Astrocyte of the cerebellum (primary cell): ENCODE measurements at regions not wholly inside any gene's neighbourhood (a gene's known extent, or its start where the extent isn't known, plus 50 kb on each side); places are given as distances from the start of the nearest gene placed in this dataset.

ENCODE experiments used
- DNase-seq: peaks from one replicate; pipeline ENCODE4 v3.0.0-alpha.2; 2011; ENCODE audit warnings: low read depth
- H3K4me3 ChIP-seq: 2 replicates; pipeline ENCODE4 v1.5.1; 2011; ENCODE audit warnings: mild to moderate bottlenecking, low read depth, low read length, moderate library complexity
- in situ Hi-C: cut with HindIII; loops from 2 replicates; pipeline ENCODE4 v1.10.0; 2017; ENCODE audit warnings: low sequenced_read_pairs
- TF ChIP-seq, protein P1 (sequence below): IDR thresholded peaks from 2 replicates; pipeline ENCODE4 v1.5.1; 2012; ENCODE audit warnings: low read length, low read depth, moderate library complexity, mild to moderate bottlenecking; ENCODE audit errors: missing control alignments

- no peak for DNase-seq
- H3K4me3 ChIP-seq = no peak overlapping the region
- in situ Hi-C loops = no loop called here
- TF ChIP-seq, protein P1, sequence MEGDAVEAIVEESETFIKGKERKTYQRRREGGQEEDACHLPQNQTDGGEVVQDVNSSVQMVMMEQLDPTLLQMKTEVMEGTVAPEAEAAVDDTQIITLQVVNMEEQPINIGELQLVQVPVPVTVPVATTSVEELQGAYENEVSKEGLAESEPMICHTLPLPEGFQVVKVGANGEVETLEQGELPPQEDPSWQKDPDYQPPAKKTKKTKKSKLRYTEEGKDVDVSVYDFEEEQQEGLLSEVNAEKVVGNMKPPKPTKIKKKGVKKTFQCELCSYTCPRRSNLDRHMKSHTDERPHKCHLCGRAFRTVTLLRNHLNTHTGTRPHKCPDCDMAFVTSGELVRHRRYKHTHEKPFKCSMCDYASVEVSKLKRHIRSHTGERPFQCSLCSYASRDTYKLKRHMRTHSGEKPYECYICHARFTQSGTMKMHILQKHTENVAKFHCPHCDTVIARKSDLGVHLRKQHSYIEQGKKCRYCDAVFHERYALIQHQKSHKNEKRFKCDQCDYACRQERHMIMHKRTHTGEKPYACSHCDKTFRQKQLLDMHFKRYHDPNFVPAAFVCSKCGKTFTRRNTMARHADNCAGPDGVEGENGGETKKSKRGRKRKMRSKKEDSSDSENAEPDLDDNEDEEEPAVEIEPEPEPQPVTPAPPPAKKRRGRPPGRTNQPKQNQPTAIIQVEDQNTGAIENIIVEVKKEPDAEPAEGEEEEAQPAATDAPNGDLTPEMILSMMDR = no peak
Measured at GRCh38 chr6:93749930-93750329, 330.6 kb upstream of the EPHA7 start.

DNA sequence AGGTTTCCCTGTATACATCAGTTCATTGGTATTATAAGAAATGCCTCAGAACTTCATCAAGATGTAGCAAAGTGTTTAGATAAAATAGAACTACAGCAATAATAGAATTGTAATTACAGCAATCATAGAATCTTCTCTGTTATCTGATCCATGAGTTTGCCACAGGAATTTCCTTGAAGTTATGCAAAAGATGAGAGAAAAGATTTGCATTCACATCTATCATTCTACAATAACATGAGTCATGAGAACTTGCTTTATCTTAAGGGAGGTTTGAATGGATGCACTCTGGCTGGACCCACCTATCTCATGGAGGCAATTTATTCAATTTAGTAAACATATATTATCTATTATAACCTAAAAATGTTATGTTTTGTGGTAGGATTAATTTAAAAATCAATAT lies 329.8 kb upstream of the EPHA7 start:
- in situ Hi-C loops = no loop called here
- no peak for DNase-seq
- no peak overlapping the region for H3K4me3 ChIP-seq
- TF ChIP-seq, protein P1 = no peak

GRCh38 chr6:93746892-93747291 lies 327.5 kb upstream of the EPHA7 start:
- in situ Hi-C loops = no loop called here
- no peak for DNase-seq
- no peak overlapping the region for H3K4me3 ChIP-seq
- TF ChIP-seq, protein P1 = no peak

DNA sequence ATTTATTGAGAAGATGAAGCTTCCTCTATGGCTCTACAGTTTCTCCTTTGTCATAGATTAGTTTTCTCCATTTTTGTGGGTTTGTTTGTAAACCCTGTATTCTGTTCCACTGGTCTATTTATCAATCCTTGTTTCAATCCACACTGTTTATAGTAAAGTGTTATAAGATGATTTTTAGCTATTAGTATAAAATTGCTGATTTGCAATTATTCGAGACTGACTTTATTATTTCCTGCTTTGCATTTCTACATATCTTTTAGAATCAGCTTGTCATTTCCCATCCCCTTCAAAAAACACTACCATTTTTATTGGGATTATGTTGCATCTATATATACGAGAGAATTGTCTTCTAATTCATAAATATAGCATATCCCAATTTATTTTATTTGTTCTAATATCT lies 325.9 kb upstream of the EPHA7 start:
- DNase-seq = no peak
- TF ChIP-seq, protein P1 = no peak
- in situ Hi-C loops = no loop called here
- H3K4me3 ChIP-seq = no peak overlapping the region

DNA sequence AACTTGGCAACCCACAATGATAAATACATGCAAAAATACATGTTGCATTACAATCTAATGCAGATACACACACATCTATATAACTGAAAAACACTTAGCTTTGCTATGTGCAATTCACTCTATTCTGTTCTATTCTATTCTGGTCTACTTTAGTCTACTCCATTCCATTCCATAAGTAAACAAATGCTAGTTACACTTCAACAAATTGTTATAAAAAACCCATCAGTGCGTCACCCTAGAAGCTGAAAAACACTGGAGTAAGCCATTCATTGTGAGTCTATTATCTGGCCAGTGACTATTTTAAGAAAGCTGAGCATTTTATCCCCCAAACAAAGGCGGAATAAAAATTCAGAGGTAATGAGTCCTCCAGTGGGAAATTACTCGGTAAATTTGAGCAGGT lies 315.7 kb upstream of the EPHA7 start:
- in situ Hi-C loops = no loop called here

GRCh38 chr6:93731306-93731705 lies 311.9 kb upstream of the EPHA7 start:
- H3K4me3 ChIP-seq = no peak overlapping the region
- TF ChIP-seq, protein P1 = no peak
- DNase-seq = no peak
- in situ Hi-C loops = no loop called here

More for the DNA sequence above, 315.7 kb upstream of the EPHA7 start:
- TF ChIP-seq, protein P1 = no peak
- no peak overlapping the region for H3K4me3 ChIP-seq
- no peak for DNase-seq

- in situ Hi-C loops = no loop called here
- no peak for DNase-seq
- TF ChIP-seq, protein P1 = no peak
- no peak overlapping the region for H3K4me3 ChIP-seq
Measured at GRCh38 chr6:93728150-93728549, 308.8 kb upstream of the EPHA7 start.
